GM23338 (cell line): ENCODE measurements at regions not wholly inside any gene's neighbourhood (a gene's known extent, or its start where the extent isn't known, plus 50 kb on each side); places are given as distances from the start of the nearest gene placed in this dataset.

Experiments
- EZH2 ChIP-seq: fragments of 200-600 bp; sonication (generic); IDR thresholded peaks from one replicate; pipeline ENCODE4 v1.8.0; 2017; ENCODE audit warnings: antibody characterized with exemption, mild to moderate bottlenecking, low read depth; ENCODE audit not compliant: unreplicated experiment
- EZH2phosphoT487 ChIP-seq: fragments of 200-600 bp; sonication (generic); IDR thresholded peaks from one replicate; pipeline ENCODE4 v1.8.1; 2018; ENCODE audit warnings: antibody characterized with exemption; ENCODE audit not compliant: unreplicated experiment
- TF ChIP-seq, protein P1 (sequence below), 2 experiments: fragments of 200-600 bp in 1 of 2; sonication (generic) in 1 of 2; conservative IDR thresholded peaks; 2 replicates each; pipeline versions ENCODE4 v1.5.1 to v1.6.1; 2016 to 2017; ENCODE audit warnings: antibody characterized with exemption in 2 of 2, low read depth in 2 of 2, mild to moderate bottlenecking in 2 of 2, moderate library complexity in 1 of 2
- TF ChIP-seq, protein P2 (sequence below): IDR thresholded peaks from one replicate; pipeline ENCODE4 v1.6.1; 2018; ENCODE audit warnings: antibody characterized with exemption; ENCODE audit not compliant: unreplicated experiment

DNA sequence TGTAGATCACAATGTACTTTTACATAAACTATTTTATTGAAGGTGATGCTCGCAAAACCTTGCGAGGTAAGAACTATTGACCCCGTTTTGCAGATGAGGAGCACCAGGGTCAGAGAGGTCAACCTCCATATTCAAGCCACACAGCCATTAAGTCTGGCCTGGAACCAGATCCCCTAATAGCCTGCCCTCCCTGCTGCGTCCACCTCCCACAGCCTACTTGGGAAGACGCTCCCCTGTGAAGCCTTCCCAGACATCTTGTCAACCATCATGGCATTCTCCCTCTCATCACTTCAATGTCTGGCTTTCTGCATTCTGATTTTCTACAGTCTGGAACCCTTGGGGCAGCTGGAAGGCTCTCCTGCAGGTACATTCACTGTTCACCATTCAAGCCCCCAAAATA lies 101.0 kb downstream of the TTC32 start:
- TF ChIP-seq EZH2 (no peak), EZH2phosphoT487 (no peak)
- TF ChIP-seq, protein P1, sequence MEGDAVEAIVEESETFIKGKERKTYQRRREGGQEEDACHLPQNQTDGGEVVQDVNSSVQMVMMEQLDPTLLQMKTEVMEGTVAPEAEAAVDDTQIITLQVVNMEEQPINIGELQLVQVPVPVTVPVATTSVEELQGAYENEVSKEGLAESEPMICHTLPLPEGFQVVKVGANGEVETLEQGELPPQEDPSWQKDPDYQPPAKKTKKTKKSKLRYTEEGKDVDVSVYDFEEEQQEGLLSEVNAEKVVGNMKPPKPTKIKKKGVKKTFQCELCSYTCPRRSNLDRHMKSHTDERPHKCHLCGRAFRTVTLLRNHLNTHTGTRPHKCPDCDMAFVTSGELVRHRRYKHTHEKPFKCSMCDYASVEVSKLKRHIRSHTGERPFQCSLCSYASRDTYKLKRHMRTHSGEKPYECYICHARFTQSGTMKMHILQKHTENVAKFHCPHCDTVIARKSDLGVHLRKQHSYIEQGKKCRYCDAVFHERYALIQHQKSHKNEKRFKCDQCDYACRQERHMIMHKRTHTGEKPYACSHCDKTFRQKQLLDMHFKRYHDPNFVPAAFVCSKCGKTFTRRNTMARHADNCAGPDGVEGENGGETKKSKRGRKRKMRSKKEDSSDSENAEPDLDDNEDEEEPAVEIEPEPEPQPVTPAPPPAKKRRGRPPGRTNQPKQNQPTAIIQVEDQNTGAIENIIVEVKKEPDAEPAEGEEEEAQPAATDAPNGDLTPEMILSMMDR (conservative IDR thresholded peaks at IDR 0.05; ENCODE audit: low read depth in 2 of 2): no peak
- TF ChIP-seq, protein P2, sequence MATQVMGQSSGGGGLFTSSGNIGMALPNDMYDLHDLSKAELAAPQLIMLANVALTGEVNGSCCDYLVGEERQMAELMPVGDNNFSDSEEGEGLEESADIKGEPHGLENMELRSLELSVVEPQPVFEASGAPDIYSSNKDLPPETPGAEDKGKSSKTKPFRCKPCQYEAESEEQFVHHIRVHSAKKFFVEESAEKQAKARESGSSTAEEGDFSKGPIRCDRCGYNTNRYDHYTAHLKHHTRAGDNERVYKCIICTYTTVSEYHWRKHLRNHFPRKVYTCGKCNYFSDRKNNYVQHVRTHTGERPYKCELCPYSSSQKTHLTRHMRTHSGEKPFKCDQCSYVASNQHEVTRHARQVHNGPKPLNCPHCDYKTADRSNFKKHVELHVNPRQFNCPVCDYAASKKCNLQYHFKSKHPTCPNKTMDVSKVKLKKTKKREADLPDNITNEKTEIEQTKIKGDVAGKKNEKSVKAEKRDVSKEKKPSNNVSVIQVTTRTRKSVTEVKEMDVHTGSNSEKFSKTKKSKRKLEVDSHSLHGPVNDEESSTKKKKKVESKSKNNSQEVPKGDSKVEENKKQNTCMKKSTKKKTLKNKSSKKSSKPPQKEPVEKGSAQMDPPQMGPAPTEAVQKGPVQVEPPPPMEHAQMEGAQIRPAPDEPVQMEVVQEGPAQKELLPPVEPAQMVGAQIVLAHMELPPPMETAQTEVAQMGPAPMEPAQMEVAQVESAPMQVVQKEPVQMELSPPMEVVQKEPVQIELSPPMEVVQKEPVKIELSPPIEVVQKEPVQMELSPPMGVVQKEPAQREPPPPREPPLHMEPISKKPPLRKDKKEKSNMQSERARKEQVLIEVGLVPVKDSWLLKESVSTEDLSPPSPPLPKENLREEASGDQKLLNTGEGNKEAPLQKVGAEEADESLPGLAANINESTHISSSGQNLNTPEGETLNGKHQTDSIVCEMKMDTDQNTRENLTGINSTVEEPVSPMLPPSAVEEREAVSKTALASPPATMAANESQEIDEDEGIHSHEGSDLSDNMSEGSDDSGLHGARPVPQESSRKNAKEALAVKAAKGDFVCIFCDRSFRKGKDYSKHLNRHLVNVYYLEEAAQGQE: no peak
